ENCODE measurements at regions not wholly inside any gene's neighbourhood (a gene's known extent, or its start where the extent isn't known, plus 50 kb on each side); places are given as distances from the start of the nearest gene placed in this dataset.
"Not testable (repeated sequence)": the region's sequence is repeated elsewhere in the genome, so short reads cannot be mapped to it uniquely, and the experiment has no call there.

GRCh38 chr15:69865369-69865768, 232.3 kb downstream of the TLE3 start:
- no peak for DNase-seq (ENCODE audit: low spot score)

- no peak for DNase-seq (ENCODE audit: low spot score)
Observed at GRCh38 chr15:69868756-69869155, 229.0 kb downstream of the TLE3 start.

DNA sequence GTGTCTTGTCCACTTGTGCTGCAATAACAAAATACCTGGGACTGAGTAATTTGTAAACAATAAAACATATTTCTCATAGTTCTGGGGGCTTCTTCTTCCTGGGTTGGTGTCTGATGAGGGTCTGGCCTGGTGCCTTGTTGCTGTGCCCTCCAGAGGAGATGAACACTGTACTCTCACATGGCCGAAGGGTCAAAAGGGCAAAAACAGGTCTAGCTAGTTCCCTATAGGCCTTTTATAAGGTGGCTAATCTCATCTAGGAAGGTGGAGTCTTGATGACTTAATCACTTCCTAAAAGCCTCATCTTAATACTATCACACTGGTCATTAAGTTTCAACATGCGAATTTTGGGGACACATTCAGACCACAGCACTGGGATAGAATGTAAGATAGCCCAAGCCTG, 228.4 kb downstream of the TLE3 start:
- no peak for DNase-seq (ENCODE audit: low spot score)

- no peak for DNase-seq (ENCODE audit: low spot score)
Observed at GRCh38 chr15:69869881-69870505, 227.7 kb downstream of the TLE3 start.

GRCh38 chr15:69871511-69872134, 226.1 kb downstream of the TLE3 start:
- no peak for DNase-seq (ENCODE audit: low spot score)

DNA sequence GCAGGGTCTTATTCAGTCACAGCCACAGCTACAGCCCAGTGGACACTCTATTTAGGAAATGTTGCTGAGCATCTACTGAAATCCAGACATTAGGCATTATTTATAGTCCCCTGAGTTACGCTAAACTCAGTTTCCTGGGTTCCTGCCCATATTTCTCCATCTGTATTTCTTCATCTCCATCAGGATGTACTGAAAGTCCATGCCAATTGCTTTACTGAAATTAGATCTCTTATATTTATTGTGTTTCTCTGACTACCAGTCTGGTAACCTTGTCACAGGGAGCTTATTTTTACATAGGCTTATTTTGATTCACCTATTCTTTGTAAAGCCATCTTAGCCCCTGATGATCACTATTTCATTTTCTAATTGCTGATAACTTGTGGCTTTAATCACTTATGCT, 223.9 kb downstream of the TLE3 start:
- no peak for DNase-seq (ENCODE audit: low spot score)

DNA sequence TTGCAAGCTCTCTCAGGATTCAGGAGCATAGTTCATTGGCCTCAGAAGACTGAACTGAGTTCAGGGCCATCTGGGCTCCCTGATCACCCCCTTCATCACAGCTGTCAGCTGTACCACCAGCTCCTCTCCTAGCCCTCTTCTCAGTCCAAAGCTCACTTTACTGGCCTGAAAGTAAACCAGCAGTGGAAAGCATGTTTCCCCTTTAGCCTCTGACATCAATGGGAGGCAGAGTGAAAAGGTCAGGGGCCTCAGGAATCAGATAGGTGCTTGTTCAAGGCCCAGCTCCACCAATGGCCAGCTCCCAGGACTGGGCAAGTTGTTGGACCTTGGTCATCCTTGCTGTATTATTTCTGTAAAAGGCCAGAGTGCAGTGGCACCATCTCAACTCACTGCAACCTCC, 223.4 kb downstream of the TLE3 start:
- DNase-seq (ENCODE audit: low spot score), result no peak

GRCh38 chr15:69876064-69876940, 221.4 kb downstream of the TLE3 start:
- no peak for DNase-seq (ENCODE audit: low spot score)

- DNase-seq (ENCODE audit: low spot score), result not testable (repeated sequence)
Observed at GRCh38 chr15:69879963-69880362, 217.8 kb downstream of the TLE3 start.

- no peak for DNase-seq (ENCODE audit: low spot score)
Observed at GRCh38 chr15:69880571-69881301, 217.0 kb downstream of the TLE3 start.

DNA sequence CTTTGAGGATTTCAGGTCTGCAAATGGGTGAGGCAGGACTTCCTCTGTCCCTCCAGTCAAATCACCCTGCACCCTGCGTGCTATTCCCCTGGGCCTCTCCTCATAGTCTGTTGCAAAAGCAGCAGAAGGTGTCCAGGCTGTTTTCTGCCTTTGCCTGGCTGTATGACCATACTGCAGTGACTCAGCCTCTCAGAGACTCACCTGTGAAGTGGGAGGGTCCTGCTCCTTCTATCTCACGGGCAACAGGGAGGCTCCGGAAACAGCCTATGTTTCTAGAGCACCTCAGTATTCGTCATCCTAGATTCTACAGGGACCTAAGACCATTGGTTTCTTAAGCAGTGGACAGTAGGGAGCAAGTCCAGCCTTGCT, 216.4 kb downstream of the TLE3 start:
- no peak for DNase-seq (ENCODE audit: low spot score)

DNA sequence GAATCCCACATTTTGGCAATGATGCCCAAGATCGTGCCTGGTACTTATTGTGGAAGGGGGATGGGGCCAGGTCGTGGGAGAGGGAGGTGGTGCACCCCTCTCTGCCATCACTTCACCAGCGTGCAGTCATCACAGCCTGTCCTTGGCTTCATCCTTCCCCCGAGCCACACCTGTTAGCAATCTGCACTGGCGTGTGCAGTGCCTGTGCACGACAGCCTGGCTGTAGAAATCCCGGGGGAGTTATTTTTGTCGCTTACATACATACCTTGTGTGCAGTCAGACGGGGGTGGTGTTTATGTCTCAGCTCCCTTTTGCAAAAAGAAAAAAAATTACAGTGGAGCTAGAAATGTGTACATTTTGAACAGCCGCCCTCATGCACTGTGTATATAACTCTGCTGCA, 216.0 kb downstream of the TLE3 start:
- DNase-seq (ENCODE audit: low spot score), result no peak

GRCh38 chr15:69883306-69883705, 214.4 kb downstream of the TLE3 start:
- no peak for DNase-seq (ENCODE audit: low spot score)

GRCh38 chr15:69885173-69885955, 212.4 kb downstream of the TLE3 start:
- peak; percentile 24 for DNase-seq (ENCODE audit: low spot score)

DNA sequence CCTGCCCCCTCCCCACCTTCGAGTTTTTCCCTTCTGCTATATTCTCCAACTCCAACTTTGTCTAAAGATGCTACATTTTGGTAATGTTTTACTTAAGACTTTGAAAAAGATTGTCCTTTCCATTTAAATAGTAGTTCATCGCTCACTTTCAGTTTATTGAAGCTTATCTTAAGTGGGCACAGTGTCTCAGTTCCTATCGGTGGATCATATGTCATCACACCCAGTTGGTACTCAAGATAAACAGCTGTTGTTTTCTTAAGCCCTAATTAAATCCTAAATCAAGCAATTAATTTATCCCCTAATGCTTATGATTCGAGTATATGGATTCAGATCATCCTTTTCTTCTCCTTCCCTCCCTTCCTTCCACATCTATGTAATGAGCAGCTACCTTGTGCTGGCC, 210.7 kb downstream of the TLE3 start:
- DNase-seq (ENCODE audit: low spot score), result no peak

DNA sequence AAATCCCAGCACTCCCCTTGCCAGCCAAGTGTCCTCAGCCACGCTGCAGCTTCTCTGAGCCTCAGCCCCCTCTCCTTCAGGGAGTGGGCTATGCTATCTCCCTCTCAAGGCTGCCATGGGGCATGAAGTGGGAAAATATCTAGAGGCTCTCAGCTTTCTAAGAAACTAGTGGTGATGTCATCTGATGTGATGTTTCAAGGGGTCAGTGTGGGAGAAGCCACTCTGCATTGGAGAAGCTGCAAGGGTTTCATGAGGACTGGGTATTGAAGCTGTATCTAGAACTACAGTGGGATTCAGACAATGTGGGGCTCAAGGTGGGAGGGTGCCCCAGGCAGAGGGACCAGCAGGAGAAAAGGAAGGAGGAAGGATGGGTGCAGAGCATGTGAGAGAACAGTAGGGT, 210.2 kb downstream of the TLE3 start:
- no peak for DNase-seq (ENCODE audit: low spot score)

DNA sequence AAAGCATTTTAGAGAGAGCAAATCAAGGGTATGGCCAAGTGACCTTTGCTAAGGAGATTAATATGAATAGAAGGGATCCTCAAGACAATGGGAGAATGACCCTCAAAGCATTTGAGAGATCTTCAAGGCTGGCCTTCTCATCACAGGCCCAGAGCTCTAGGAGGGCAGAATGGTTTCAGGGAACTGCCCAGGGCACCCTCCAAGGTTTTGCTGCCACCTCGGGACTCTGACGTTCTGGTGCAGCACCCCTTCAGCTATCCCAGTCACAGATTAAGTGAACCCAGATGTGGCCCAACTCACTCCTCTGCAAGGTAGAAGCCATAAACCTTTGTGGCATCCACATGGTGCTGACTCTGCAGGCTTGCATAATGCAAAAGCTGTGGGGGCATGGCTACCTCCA, 209.3 kb downstream of the TLE3 start:
- no peak for DNase-seq (ENCODE audit: low spot score)

GRCh38 chr15:69891070-69891536, 206.6 kb downstream of the TLE3 start:
- peak; percentile 53 for DNase-seq (ENCODE audit: low spot score)

- no peak for DNase-seq (ENCODE audit: low spot score)
Observed at GRCh38 chr15:69891606-69892005, 206.1 kb downstream of the TLE3 start.

DNA sequence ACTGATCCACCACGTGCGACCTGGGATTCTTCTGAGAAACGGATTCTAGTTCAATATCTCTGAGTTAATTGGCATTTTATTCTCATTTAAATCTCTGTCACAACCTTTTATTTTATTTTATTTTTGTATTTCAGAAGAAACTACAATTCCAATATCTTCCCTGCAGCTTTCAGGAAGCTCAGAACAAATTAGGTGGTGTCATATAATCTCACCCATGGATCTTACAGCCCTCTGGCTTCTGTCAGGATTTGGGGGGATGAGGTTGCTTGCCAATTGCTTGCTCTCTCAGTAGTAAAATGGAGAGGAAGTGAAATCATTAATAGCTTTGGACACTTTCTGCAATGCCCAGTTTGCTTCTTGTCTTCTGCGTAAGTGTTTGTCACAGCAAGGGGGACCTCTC, 205.4 kb downstream of the TLE3 start:
- DNase-seq (ENCODE audit: low spot score), result no peak

GRCh38 chr15:69893086-69893485, 204.6 kb downstream of the TLE3 start:
- no peak for DNase-seq (ENCODE audit: low spot score)

GRCh38 chr15:69893863-69894262, 203.9 kb downstream of the TLE3 start:
- peak; percentile 90 for DNase-seq (ENCODE audit: low spot score)

All from globus pallidus (tissue), 1 donor.